Panc1 (cell line): ENCODE measurements at regions not wholly inside any gene's neighbourhood (a gene's known extent, or its start where the extent isn't known, plus 50 kb on each side); places are given as distances from the start of the nearest gene placed in this dataset.

ENCODE experiments used
- ATAC-seq: fragments of 200-7000 bp; cut with Tn5 transposase; 2 replicates; pipeline ENCODE4 v1.9.1; 2020; ENCODE audit warnings: mild to moderate bottlenecking, moderate library complexity
- BruUV-seq: library from RNA; stranded (reverse); fragments of 400-500 nt; replicated peaks from 2 replicates; lab custom pipeline; 2021; lab: Mats Ljungman, UMichigan
- CTCF ChIA-PET: fragments of 300-600 bp; sonication (Branson Sonifier 250); formaldehyde crosslinking; loops from one replicate; lab custom pipeline; 2022; ENCODE audit warnings: antibody characterized with exemption; lab: Charles Lee
- POLR2A ChIA-PET: fragments of 300-600 bp; sonication (Branson Sonifier 250); formaldehyde crosslinking; loops from one replicate; lab custom pipeline; 2022; ENCODE audit warnings: antibody characterized with exemption; lab: Charles Lee
- DNase-seq: peaks from one replicate; pipeline ENCODE4 v3.0.0-alpha.2; 2010; ENCODE audit warnings: low read depth, low spot score
- H3K27ac ChIP-seq: 2 replicates; pipeline ENCODE4 v1.5.1; 2011; ENCODE audit warnings: mild to moderate bottlenecking, low read length, inconsistent platforms
- H3K27me3 ChIP-seq: fragments of 200-500 bp; sonication (Bioruptor generic); 2 replicates; pipeline ENCODE4 v1.6.0; 2014; ENCODE audit warnings: low read length, inconsistent platforms; ENCODE audit not compliant: control insufficient read depth, insufficient read depth
- H3K36me3 ChIP-seq: fragments of 200-500 bp; sonication (Bioruptor generic); 2 replicates; pipeline ENCODE4 v1.5.1; 2014; ENCODE audit warnings: inconsistent platforms, mild to moderate bottlenecking, low read length, moderate library complexity; ENCODE audit not compliant: control insufficient read depth, insufficient read depth
- H3K4me1 ChIP-seq: 2 replicates; pipeline ENCODE4 v1.5.1; 2011; ENCODE audit warnings: inconsistent platforms, mild to moderate bottlenecking, low read length, moderate library complexity; ENCODE audit not compliant: control insufficient read depth, insufficient read depth
- H3K4me3 ChIP-seq, 2 experiments: 2 replicates each; pipeline ENCODE4 v1.5.1; 2011 to 2012; ENCODE audit warnings: low read depth in 2 of 2, low read length in 2 of 2, mild to moderate bottlenecking in 2 of 2, inconsistent platforms in 1 of 2, moderate library complexity in 1 of 2
- H3K9me3 ChIP-seq: fragments of 200-500 bp; sonication (Bioruptor generic); 2 replicates; pipeline ENCODE4 v1.5.1; 2014; ENCODE audit warnings: low read depth, mild to moderate bottlenecking, inconsistent platforms, low read length, moderate library complexity; ENCODE audit not compliant: control insufficient read depth, insufficient read depth
- CTCF ChIP-seq: fragments of 450-650 bp; IDR thresholded peaks from 2 replicates; pipeline ENCODE4 v1.5.1; 2017; ENCODE audit warnings: mild to moderate bottlenecking
- POLR2AphosphoS5 ChIP-seq: IDR thresholded peaks from 2 replicates; pipeline ENCODE4 v1.6.1; 2012; ENCODE audit warnings: mild to moderate bottlenecking, low read depth, low read length, moderate library complexity
- REST ChIP-seq, 2 experiments: IDR thresholded peaks; 2 replicates each; pipeline ENCODE4 v1.6.1; 2011 to 2012; ENCODE audit warnings: low read depth in 2 of 2, control low read depth in 1 of 2, low read length in 1 of 2, mild to moderate bottlenecking in 1 of 2, moderate library complexity in 1 of 2; ENCODE audit not compliant: insufficient read depth in 1 of 2
- SIN3A ChIP-seq: IDR thresholded peaks from 2 replicates; pipeline ENCODE4 v1.6.1; 2012; ENCODE audit warnings: low read depth, mild to moderate bottlenecking, low read length, moderate library complexity, borderline replicate concordance; ENCODE audit not compliant: insufficient read depth
- TCF7L2 ChIP-seq: IDR thresholded peaks from 2 replicates; pipeline ENCODE4 v1.6.1; 2011; ENCODE audit warnings: mild to moderate bottlenecking, low read depth, low read length, inconsistent platforms
- in situ Hi-C: cut with HindIII; loops from 2 replicates; pipeline ENCODE4 v1.10.0; 2016; ENCODE audit warnings: low sequenced_read_pairs, low pct_unique_long_range_greater_than_20kb
- intact Hi-C: fragments of 100-400 bp; cut with micrococcal nuclease; formaldehyde crosslinking; loops from one replicate; pipeline ENCODE4 v1.10.0; 2022; ENCODE audit not compliant: unreplicated experiment

GRCh38 chr4:132527817-132528216 lies 621.3 kb upstream of the PCDH10 start:
- H3K4me3 ChIP-seq, result no peak overlapping the region
- POLR2A ChIA-PET, result no interaction called here
- intact Hi-C loops, result no loop called here
- in situ Hi-C loops, result no loop called here
- no peak overlapping the region for H3K27ac ChIP-seq
- BruUV-seq, result no TSS peak
- CTCF ChIA-PET, result no interaction called here
- no peak for DNase-seq
- no peak for ATAC-seq
- TF ChIP-seq POLR2AphosphoS5 (no peak), TCF7L2 (no peak), REST (IDR thresholded peaks at IDR 0.05; ENCODE audit: insufficient read depth in 1 of 2, low read depth in 2 of 2, low read length in 1 of 2) (no peak), SIN3A (no peak), CTCF (no peak)
- no peaks in the 10 kb centered on the region for H3K36me3 ChIP-seq
- H3K9me3 ChIP-seq, result no peaks in the 10 kb centered on the region
- no peaks in the 10 kb centered on the region for H3K4me1 ChIP-seq
- no peaks in the 10 kb centered on the region for H3K27me3 ChIP-seq

- Histone ChIP-seq H3K4me1 (no peaks in the 10 kb centered on the region), H3K36me3 (no peaks in the 10 kb centered on the region), H3K9me3 (no peaks in the 10 kb centered on the region), H3K4me3 (no peak overlapping the region), H3K27me3 (no peaks in the 10 kb centered on the region), H3K27ac (no peak overlapping the region)
- DNase-seq (no peak), ATAC-seq (no peak)
- CTCF ChIA-PET, result no interaction called here
- intact Hi-C loops (no loop called here), in situ Hi-C loops (no loop called here)
- POLR2A ChIA-PET, result no interaction called here
- BruUV-seq, result no TSS peak
- no peak for TF ChIP-seq SIN3A
- no peak for TF ChIP-seq REST (IDR thresholded peaks at IDR 0.05; ENCODE audit: insufficient read depth in 1 of 2, low read depth in 2 of 2, low read length in 1 of 2)
- TF ChIP-seq POLR2AphosphoS5, result no peak
- no peak for TF ChIP-seq TCF7L2
- no peak for TF ChIP-seq CTCF
Observed at GRCh38 chr4:132530861-132531260, 618.2 kb upstream of the PCDH10 start.
